Hematopoietic multipotent progenitor cell treated with erythropoietin and hydrocortisone succinate and interleukin-3 and kit ligand, for 8 days (in vitro differentiated cells): ENCODE measurements at regions not wholly inside any gene's neighbourhood (a gene's known extent, or its start where the extent isn't known, plus 50 kb on each side); places are given as distances from the start of the nearest gene placed in this dataset.
"Not testable (repeated sequence)": the region's sequence is repeated elsewhere in the genome, so short reads cannot be mapped to it uniquely, and the experiment has no call there.

ENCODE experiments used
- DNase-seq: peaks from one replicate; pipeline ENCODE4 v3.0.0-alpha.2; 2015

- no peak for DNase-seq
These were observed 103.8 kb upstream of the KLF13 start for GRCh38 chr15:31222773-31223341.

- DNase-seq, result no peak
These were observed 102.9 kb upstream of the KLF13 start for GRCh38 chr15:31223478-31224350.

GRCh38 chr15:31224661-31225060, 102.0 kb upstream of the KLF13 start:
- DNase-seq, result not testable (repeated sequence)

- DNase-seq, result no peak
These were observed 101.2 kb upstream of the KLF13 start for GRCh38 chr15:31225356-31225955.

GRCh38 chr15:31226021-31226420, 100.6 kb upstream of the KLF13 start:
- DNase-seq, result no peak

GRCh38 chr15:31227235-31227634, 99.4 kb upstream of the KLF13 start:
- no peak for DNase-seq

GRCh38 chr15:31228011-31228484, 98.6 kb upstream of the KLF13 start:
- DNase-seq, result no peak

GRCh38 chr15:31228980-31229826, 97.4 kb upstream of the KLF13 start:
- peak; percentile 29 for DNase-seq

GRCh38 chr15:31230630-31231485, 95.8 kb upstream of the KLF13 start:
- no peak for DNase-seq

- no peak for DNase-seq
These were observed 91.8 kb upstream of the KLF13 start for GRCh38 chr15:31234815-31235214.

- peak; percentile 63 for DNase-seq
These were observed 91.1 kb upstream of the KLF13 start for GRCh38 chr15:31235311-31236183.

GRCh38 chr15:31236184-31237042, 90.2 kb upstream of the KLF13 start:
- peak; percentile 55 for DNase-seq

- DNase-seq, result no peak
These were observed 89.7 kb upstream of the KLF13 start for GRCh38 chr15:31237043-31237324.

GRCh38 chr15:31238906-31239305, 87.7 kb upstream of the KLF13 start:
- no peak for DNase-seq

GRCh38 chr15:31239409-31239808, 87.2 kb upstream of the KLF13 start:
- no peak for DNase-seq

- DNase-seq, result no peak
These were observed 84.6 kb upstream of the KLF13 start for GRCh38 chr15:31241888-31242522.

GRCh38 chr15:31243895-31244294, 82.7 kb upstream of the KLF13 start:
- DNase-seq, result no peak

GRCh38 chr15:31245135-31245689, 81.4 kb upstream of the KLF13 start:
- DNase-seq, result no peak

GRCh38 chr15:31245756-31246155, 80.9 kb upstream of the KLF13 start:
- no peak for DNase-seq
